ENCODE measurements at regions not wholly inside any gene's neighbourhood (a gene's known extent, or its start where the extent isn't known, plus 50 kb on each side); places are given as distances from the start of the nearest gene placed in this dataset.

GRCh38 chr10:8767591-8767990, 713.1 kb downstream of the GATA3 start:
- CTCF ChIA-PET: interaction anchor here (1.6 kb wide), 1 partner anchor 10 kb away, joined by 3 read pairs; no protein-coding TSS in a partner anchor

DNA sequence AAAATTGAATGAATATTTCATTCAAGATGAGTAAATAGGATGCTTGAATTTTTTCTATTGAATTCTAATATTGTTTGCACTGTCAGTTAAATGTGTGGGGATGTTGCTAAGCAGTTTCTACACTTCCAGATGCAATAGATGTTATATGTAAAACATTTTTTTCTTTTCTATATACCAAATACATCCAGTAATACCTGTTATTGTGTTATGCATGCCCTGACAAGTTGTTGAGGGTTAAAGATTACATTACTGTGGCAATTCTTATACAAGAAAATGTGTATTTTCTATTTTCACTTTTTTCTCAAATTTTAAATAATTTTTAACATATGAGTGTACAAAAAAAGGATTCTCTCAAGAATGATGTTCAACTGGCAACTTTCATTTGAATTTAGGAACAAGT, 713.9 kb downstream of the GATA3 start:
- ChIA-PET POLR2A (no interaction called here), CTCF (interaction anchor here (1.6 kb wide), 1 partner anchor 9 kb away, joined by 3 read pairs; no protein-coding TSS in a partner anchor)
- no peak for DNase-seq (ENCODE audit: extremely low spot score)
- TF ChIP-seq, protein P1, sequence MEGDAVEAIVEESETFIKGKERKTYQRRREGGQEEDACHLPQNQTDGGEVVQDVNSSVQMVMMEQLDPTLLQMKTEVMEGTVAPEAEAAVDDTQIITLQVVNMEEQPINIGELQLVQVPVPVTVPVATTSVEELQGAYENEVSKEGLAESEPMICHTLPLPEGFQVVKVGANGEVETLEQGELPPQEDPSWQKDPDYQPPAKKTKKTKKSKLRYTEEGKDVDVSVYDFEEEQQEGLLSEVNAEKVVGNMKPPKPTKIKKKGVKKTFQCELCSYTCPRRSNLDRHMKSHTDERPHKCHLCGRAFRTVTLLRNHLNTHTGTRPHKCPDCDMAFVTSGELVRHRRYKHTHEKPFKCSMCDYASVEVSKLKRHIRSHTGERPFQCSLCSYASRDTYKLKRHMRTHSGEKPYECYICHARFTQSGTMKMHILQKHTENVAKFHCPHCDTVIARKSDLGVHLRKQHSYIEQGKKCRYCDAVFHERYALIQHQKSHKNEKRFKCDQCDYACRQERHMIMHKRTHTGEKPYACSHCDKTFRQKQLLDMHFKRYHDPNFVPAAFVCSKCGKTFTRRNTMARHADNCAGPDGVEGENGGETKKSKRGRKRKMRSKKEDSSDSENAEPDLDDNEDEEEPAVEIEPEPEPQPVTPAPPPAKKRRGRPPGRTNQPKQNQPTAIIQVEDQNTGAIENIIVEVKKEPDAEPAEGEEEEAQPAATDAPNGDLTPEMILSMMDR (IDR thresholded peaks at IDR 0.05; ENCODE audit: control extremely low read depth, extremely low read depth, low read depth, missing control alignments): no peak

More at GRCh38 chr10:8767591-8767990, 713.1 kb downstream of the GATA3 start:
- no peak for DNase-seq (ENCODE audit: extremely low spot score)
- POLR2A ChIA-PET: no interaction called here
- TF ChIP-seq, protein P1 (IDR thresholded peaks at IDR 0.05; ENCODE audit: control extremely low read depth, extremely low read depth, low read depth, missing control alignments): no peak

DNA sequence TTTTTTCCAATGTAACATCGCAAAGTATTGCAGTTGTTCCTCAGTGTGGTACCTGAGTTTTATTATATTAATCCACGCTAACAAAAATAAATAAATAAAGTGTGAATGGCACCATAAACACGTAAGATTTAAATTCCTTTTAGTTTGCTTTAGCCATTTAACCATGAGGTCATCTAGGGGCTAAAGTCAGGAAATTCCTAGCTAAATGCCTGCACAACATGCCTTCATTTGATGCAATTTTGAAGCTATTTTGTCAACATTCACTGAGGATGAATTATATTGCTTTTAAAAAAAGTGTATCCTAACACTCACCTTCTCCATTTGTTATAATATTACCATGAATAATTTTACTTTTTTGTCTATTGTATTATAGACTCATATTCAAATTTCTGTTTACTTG, 714.4 kb downstream of the GATA3 start:
- ChIA-PET CTCF (interaction anchor here (1.6 kb wide), 1 partner anchor 9 kb away, joined by 3 read pairs; no protein-coding TSS in a partner anchor), POLR2A (no interaction called here)
- TF ChIP-seq, protein P1 (IDR thresholded peaks at IDR 0.05; ENCODE audit: control extremely low read depth, extremely low read depth, low read depth, missing control alignments): no peak
- no peak for DNase-seq (ENCODE audit: extremely low spot score)

GRCh38 chr10:8776926-8777622, 722.6 kb downstream of the GATA3 start:
- no peak for DNase-seq (ENCODE audit: extremely low spot score)
- TF ChIP-seq, protein P1 (IDR thresholded peaks at IDR 0.05; ENCODE audit: control extremely low read depth, extremely low read depth, low read depth, missing control alignments): no peak
- CTCF ChIA-PET: interaction anchor here (0.9 kb wide), 2 partner anchors 9 to 13 kb away, joined by 3 read pairs; no protein-coding TSS in a partner anchor
- POLR2A ChIA-PET: no interaction called here

DNA sequence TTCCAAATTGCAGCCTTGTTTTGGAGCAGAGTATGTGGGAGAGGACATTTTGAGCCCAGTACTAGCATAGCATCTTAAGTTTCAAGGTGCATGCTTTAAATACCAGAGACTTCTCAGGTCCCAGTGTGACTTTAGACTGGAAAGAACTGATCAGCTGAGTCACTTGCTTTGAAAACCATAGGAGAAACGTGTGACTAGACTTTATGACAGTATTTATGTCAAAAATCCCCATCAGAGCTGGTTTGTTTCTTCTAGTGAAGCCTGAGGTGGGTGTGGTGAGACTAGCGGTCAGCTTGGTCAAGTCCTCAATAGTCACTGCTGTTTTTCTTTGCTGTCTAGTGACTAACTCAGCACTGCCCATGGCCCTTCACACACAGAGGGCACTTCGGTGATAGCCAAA, 724.2 kb downstream of the GATA3 start:
- DNase-seq (ENCODE audit: extremely low spot score): no peak
- CTCF ChIA-PET: no interaction called here
- POLR2A ChIA-PET: no interaction called here
- TF ChIP-seq, protein P1 (IDR thresholded peaks at IDR 0.05; ENCODE audit: control extremely low read depth, extremely low read depth, low read depth, missing control alignments): no peak

GRCh38 chr10:8787649-8788048, 733.2 kb downstream of the GATA3 start:
- DNase-seq (ENCODE audit: extremely low spot score): no peak
- ChIA-PET POLR2A (no interaction called here), CTCF (interaction anchor here (1.5 kb wide), 1 partner anchor 58 kb away, joined by 3 read pairs; no protein-coding TSS in a partner anchor)
- TF ChIP-seq, protein P1 (IDR thresholded peaks at IDR 0.05; ENCODE audit: control extremely low read depth, extremely low read depth, low read depth, missing control alignments): no peak
